CD4-positive, alpha-beta T cell treated with Interleukin-21 for 1 hour (primary cell): ENCODE measurements at regions not wholly inside any gene's neighbourhood (a gene's known extent, or its start where the extent isn't known, plus 50 kb on each side); places are given as distances from the start of the nearest gene placed in this dataset.
A peak's percentile ranks its signal among the peaks of the same experiment; 100 is the strongest.
"Not testable (repeated sequence)": the region's sequence is repeated elsewhere in the genome, so short reads cannot be mapped to it uniquely, and the experiment has no call there.

Experiments used
- DNase-seq: peaks from one replicate; pipeline ENCODE4 v3.0.0-alpha.2; 2020

- DNase-seq = no peak
Observed at GRCh38 chr5:40276426-40277102, 403.2 kb upstream of the PTGER4 start.

- DNase-seq = no peak
Observed at GRCh38 chr5:40274568-40274967, 405.1 kb upstream of the PTGER4 start.

- no peak for DNase-seq
Observed at GRCh38 chr5:40273936-40274335, 405.8 kb upstream of the PTGER4 start.

- DNase-seq = no peak
Observed at GRCh38 chr5:40271476-40271875, 408.2 kb upstream of the PTGER4 start.

GRCh38 chr5:40270274-40270845, 409.4 kb upstream of the PTGER4 start:
- no peak for DNase-seq

GRCh38 chr5:40268088-40268487, 411.6 kb upstream of the PTGER4 start:
- no peak for DNase-seq

- no peak for DNase-seq
Observed at GRCh38 chr5:40266952-40267351, 412.8 kb upstream of the PTGER4 start.

- DNase-seq = no peak
Observed at GRCh38 chr5:40261984-40262383, 417.7 kb upstream of the PTGER4 start.

GRCh38 chr5:40260361-40260760, 419.4 kb upstream of the PTGER4 start:
- DNase-seq = no peak

GRCh38 chr5:40258222-40258621, 421.5 kb upstream of the PTGER4 start:
- no peak for DNase-seq

GRCh38 chr5:40240671-40241070, 439.0 kb upstream of the PTGER4 start:
- no peak for DNase-seq

- DNase-seq = no peak
Observed at GRCh38 chr5:40240111-40240510, 439.6 kb upstream of the PTGER4 start.

- no peak for DNase-seq
Observed at GRCh38 chr5:40238066-40238745, 441.5 kb upstream of the PTGER4 start.

- DNase-seq = no peak
Observed at GRCh38 chr5:40235471-40236400, 444.0 kb upstream of the PTGER4 start.

GRCh38 chr5:40233268-40233667, 446.4 kb upstream of the PTGER4 start:
- DNase-seq = no peak

GRCh38 chr5:40227931-40228330, 451.8 kb upstream of the PTGER4 start:
- DNase-seq = no peak

- DNase-seq = no peak
Observed at GRCh38 chr5:40227366-40227765, 452.3 kb upstream of the PTGER4 start.

- no peak for DNase-seq
Observed at GRCh38 chr5:40226906-40227305, 452.8 kb upstream of the PTGER4 start.

GRCh38 chr5:40225147-40225546, 454.6 kb upstream of the PTGER4 start:
- DNase-seq = not testable (repeated sequence)

- DNase-seq = no peak
Observed at GRCh38 chr5:40224421-40224820, 455.3 kb upstream of the PTGER4 start.

- DNase-seq = peak; percentile 29
Observed at GRCh38 chr5:40223884-40224402, 455.8 kb upstream of the PTGER4 start.

GRCh38 chr5:40221796-40222195, 457.9 kb upstream of the PTGER4 start:
- DNase-seq = no peak

- DNase-seq = no peak
Observed at GRCh38 chr5:40221255-40221654, 458.5 kb upstream of the PTGER4 start.
